AG20443 (cell line): ENCODE measurements at regions not wholly inside any gene's neighbourhood (a gene's known extent, or its start where the extent isn't known, plus 50 kb on each side); places are given as distances from the start of the nearest gene placed in this dataset.
"Not testable (repeated sequence)": the region's sequence is repeated elsewhere in the genome, so short reads cannot be mapped to it uniquely, and the experiment has no call there.

ENCODE experiments used
- DNase-seq: peaks from one replicate; pipeline ENCODE4 v3.0.0; 2012; ENCODE audit warnings: low spot score, mixed read lengths

GRCh38 chr2:155895016-155895415 lies 437.5 kb downstream of the NR4A2 start:
- DNase-seq: no peak

DNA sequence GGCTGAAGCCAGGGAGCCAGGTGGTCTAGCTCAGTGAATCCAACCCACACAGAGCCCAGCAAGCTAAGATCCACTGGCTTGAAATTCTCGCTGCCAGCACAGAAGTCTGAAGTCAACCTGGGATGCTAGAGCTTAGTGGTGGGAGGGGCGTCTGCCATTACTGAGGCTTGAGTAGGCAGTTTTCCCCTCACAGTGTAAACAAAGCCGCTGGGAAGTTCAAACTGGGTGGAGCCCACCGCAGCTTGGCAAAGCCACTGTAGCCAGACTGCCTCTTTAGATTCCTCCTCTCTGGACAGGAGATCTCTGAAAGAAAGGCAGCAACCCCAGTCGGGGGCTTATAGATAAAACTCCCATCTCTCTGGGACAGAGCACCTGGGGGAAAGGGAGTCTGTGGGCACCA lies 452.1 kb downstream of the NR4A2 start:
- not testable (repeated sequence) for DNase-seq

DNA sequence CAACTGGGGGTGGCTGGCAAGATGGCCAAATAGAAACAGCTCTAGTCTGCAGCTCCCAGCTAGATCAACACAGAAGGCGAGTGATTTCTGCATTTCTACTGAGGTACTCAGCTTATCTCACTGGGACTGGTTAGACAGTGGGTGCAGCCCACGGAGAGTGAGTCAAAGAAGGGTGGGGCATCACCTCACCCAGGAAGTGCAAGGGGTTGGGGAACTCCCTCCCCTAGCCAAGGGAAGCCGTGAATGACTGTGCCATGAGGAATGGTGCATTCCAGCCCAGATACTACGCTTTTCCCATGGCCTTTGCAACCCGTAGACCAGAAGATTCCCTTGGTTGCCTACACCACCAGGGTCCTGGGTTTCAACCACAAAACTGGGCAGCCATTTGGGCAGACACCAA lies 452.6 kb downstream of the NR4A2 start:
- DNase-seq: not testable (repeated sequence)

- DNase-seq: no peak
These were observed 460.1 kb downstream of the NR4A2 start for GRCh38 chr2:155872396-155872795.

GRCh38 chr2:155871940-155872339 lies 460.6 kb downstream of the NR4A2 start:
- DNase-seq: no peak

DNA sequence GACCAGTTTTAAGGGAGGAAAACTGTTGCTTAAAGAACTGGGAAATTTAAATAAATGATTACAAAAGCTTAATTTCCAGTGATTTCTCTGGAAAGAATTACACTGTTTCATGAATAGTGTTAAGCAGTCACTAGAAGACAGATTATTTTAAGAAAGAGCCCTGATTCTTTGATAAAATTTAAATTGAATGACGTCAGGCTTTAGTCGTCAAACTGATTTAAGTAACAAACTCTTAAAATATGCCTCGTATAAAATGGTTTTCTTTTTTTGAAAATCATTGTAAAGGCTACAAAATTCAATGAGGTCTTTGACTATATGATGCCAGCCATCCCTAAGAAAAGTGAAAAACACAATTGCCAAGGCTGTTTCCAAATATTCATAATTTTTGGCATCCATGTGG lies 465.0 kb downstream of the NR4A2 start:
- no peak for DNase-seq

DNA sequence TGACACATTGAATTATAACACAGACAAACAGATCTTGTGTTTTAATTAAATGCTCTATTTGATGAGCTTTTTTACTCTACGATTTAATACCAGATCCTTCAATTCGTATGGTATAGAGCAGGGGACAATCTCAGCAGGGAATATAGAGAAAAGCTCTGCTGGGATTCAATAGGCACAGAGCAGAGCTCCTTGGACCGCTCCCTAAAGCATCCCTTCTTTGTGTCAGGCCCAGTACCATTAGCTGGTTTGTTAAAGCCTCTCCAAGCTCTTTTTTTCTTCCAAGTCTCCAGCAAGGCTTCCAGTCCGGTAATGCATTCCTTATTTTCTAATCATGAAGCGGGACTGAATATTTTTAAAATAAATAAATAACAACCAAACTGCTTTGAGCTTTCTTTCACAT lies 466.0 kb downstream of the NR4A2 start:
- no peak for DNase-seq

- DNase-seq: no peak
These were observed 480.4 kb downstream of the NR4A2 start for GRCh38 chr2:155852156-155852555.

DNA sequence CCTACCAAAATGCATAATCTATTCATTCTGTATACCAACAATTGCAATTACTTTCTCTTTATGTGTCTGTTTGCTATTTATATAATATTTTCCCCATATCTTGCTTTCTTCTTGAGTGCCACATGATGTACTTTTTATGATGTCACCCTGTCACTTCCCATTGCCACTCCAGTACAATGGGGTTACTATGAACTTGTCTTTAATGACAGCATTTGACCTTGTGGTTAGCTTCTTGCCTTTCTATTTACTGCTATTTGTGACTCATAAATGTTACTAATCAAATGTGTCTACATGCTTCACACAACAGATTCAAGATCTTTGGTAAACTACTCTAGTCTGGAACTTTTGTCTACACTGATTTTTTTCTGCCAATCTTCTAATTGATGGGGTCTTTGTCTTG lies 486.3 kb downstream of the NR4A2 start:
- DNase-seq: no peak

DNA sequence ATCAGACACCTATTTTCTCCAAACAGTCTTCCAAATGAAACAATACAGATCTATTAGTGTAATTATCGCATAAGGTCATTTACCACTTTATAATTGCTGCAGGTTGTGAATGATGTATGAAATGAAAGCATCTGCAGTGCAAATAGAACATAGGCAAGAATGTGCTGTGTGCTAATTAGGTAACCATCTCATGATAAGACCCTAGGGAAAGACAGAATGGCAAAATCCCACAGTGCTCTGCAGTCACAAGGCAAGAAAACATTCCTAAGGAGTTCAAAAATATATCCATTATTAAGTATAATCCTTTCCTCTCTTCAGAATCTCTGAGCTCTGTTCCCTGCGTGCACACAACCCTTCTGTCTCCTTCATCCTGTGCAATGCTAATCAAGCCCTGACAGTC lies 488.1 kb downstream of the NR4A2 start:
- DNase-seq: no peak

- no peak for DNase-seq
These were observed 490.4 kb downstream of the NR4A2 start for GRCh38 chr2:155842103-155842502.

DNA sequence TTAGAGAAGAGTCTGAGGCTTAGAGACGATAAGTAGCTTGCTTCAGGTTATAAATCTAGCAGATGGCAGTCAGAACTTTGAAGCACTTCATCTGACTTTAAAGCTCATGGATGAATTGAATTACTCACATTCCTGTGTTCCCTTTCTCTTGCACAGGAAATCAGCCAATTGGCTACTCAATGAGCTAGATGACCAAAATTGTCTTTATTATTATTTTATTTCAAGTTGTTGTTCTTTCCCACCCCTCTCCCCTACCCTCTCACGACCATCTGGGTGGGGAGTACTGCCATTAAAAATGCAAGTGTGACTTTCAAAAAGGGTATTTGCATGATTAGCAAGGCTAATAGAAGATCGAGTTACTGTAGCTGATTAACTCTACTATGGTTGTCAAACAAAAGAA lies 491.1 kb downstream of the NR4A2 start:
- no peak for DNase-seq

DNA sequence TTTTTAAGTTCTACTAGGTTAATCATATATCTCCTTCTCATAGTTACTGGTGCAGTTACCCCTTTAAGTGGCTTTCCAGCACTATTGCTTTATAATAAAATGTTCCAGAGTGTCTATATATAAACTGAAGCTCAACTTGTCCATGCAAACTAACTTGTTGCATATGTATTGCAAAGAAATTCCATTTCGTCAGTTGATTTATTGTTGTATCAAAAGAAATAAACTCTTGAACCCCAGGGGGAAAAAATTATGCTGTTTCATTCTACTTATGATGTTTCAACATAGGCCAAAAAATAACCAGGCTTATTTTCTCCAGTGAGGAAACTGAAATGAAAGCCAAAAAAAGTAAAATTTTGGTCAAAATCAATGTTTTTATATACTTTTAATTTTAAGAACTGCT lies 491.9 kb downstream of the NR4A2 start:
- no peak for DNase-seq

DNA sequence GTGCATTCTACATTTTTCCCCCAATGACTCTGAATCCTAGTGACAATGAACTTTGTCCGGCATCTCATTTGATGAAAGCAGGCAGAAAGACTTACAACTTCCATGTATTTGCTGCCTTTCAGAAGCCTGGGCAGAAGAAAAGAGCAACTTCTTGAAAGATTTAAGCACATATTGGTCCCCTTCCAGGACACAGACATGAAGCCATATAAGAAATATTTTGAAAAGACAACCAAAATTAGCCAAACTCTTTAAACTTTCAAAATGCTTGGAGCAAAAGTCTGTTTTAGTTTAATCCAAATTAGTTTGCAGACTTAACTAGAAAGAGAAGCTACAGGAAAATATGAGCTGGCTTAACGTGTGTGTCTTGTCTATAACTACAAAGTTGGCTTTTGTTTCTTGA lies 492.5 kb downstream of the NR4A2 start:
- DNase-seq: no peak

- DNase-seq: no peak
These were observed 493.1 kb downstream of the NR4A2 start for GRCh38 chr2:155839436-155839835.

DNA sequence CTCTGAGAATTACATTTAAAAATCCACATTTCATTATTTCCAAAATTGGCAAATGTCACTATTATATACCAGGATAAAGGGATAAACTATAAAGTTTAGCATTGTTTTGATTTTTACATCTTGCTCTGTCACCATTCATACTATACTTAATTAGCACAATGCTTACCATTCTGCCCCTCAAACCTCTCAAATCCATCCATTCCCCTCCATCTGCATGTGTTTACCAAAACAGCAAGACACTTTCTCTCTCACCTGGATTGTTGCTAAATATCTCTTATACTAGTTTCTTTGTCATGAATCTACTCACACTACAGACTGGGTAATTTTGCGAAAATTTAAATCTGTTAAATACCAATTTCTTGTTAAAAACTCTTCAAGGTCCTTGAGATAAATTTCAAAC lies 496.1 kb downstream of the NR4A2 start:
- no peak for DNase-seq

- no peak for DNase-seq
These were observed 501.5 kb downstream of the NR4A2 start for GRCh38 chr2:155830817-155831579.

GRCh38 chr2:155830351-155830750 lies 502.2 kb downstream of the NR4A2 start:
- no peak for DNase-seq

- DNase-seq: no peak
These were observed 506.6 kb downstream of the NR4A2 start for GRCh38 chr2:155825876-155826275.

DNA sequence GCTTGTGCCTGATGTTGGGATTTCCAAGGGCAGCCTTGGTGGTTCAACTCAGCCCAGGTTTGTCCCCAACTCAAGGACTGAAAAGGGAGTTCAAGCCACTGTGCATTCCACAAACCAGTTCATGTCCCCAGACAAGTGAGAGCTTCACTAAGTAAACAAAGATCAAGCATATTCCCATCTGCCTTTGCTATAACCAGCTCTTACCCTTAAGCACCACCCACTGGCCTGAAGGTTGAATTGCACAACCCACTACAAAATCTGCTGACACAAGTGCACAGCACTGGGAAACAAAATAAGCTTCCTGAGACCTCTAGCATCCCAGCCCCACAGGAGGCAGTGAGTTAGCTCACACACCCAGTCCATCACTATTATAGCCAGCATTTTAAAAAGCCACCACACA lies 516.7 kb downstream of the NR4A2 start:
- no peak for DNase-seq

DNA sequence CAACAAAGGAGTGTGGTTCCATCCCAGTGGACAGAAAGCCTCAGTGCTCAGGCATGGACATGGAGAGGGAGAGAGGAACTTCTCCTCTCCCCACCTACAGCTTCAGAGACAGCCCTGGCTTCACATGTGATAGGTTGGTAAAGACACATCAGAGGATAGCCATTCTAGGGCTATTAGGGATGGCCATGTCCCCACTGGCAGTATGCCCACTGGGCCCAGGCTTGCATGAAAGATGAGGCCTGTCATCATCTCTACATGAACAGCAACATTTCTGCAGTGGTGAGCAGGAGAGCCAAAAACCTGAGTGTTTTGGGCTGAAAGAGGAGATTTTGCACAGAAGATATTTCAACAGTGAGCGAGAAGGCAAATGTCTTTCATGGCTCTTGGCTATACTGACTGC lies 517.2 kb downstream of the NR4A2 start:
- no peak for DNase-seq

DNA sequence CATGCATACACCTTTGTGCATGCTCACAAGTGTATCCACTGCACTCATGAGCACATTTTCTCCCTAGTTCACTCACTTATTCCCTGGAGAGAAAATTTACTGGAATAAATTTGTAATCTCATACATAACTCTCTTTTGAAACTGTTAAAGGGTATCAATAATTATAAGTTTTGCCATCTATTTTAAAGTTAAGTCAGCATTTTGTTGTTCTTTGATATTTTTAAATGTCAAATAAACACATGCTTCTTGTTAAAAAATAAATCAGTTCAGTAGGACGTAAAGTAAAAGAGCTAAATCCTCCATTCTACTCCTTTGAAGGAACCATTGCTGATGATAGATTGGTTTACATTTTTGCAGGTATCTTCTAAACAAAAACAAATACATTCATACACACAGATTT lies 522.1 kb downstream of the NR4A2 start:
- no peak for DNase-seq

DNA sequence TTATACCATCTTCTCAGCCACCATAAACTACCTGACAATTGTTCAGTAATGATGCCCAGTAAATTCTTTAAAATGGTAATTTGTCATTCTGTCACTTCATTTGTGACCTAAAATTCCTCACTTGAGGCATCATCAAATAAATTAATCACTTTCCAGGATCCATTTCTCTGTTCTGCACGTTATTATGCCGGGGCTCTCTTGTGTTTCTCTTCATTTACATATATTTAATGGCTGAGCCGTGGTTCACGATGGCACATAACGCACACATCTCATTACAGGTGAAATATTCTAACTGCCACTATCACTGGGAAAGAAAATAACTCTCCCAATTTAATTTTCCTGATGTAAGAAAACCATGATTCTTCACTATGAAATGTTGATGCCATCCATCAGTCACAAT lies 529.6 kb downstream of the NR4A2 start:
- no peak for DNase-seq

DNA sequence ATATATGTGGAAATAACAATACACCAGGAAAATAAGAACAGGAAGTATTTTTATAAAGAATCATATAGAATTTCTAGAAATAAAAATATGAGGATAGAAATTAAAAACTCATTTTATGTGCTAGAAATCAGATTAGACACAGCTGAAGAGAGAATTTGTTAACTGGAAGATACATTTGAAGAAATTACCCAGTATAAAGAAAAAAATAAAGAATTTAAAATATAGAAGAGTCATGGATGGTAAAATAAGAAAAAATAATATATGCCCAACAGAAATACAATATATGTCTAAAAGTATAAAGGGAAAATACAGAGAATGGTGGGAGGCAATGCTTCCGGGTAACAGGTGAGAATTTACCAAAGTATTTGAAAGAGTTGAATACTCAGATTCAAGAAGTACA lies 539.9 kb downstream of the NR4A2 start:
- DNase-seq: no peak

- DNase-seq: no peak
These were observed 562.0 kb downstream of the NR4A2 start for GRCh38 chr2:155770516-155770915.
